ENCODE measurements at regions not wholly inside any gene's neighbourhood (a gene's known extent, or its start where the extent isn't known, plus 50 kb on each side); places are given as distances from the start of the nearest gene placed in this dataset.

DNA sequence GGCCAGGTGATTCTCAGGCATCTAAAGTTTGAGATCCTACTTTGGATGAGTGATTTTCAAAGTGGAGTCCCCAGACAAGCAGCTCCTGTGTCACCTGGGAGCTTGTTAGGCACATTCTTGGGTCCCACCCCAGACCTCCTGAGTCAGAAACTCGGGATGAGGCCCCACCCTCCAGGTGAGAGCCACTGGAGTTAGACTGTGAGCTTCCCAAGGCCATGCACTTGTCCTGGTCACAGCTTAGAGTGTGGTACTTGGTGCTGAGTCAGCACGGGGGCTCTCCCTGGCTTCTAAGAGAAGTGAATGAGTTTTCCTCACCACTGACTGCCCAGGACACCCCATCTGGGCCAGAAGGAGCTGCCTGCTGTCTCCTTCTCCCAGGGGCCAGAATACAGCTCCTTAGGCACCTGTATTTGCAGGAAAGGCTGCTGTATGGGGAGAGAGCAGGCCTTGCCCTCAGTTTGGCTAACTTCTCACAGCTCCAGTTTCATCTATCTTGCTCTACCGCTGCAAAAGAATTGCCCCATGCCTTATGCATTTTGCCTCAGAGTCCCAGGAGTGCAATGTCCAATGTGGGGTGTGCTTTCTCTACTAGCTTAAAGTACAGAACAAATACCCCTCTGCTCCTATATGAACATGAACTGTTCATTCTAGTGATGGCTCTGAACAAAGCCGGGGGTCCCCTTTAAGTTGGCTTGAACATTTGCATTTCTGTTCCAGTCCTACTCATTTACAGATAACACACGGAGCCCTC, 98.1 kb downstream of the PSMG1 start:
- TF ChIP-seq EZH2phosphoT487 (IDR thresholded peaks at IDR 0.05; ENCODE audit: borderline replicate concordance, low read length): no peak
- TF ChIP-seq, protein P1, sequence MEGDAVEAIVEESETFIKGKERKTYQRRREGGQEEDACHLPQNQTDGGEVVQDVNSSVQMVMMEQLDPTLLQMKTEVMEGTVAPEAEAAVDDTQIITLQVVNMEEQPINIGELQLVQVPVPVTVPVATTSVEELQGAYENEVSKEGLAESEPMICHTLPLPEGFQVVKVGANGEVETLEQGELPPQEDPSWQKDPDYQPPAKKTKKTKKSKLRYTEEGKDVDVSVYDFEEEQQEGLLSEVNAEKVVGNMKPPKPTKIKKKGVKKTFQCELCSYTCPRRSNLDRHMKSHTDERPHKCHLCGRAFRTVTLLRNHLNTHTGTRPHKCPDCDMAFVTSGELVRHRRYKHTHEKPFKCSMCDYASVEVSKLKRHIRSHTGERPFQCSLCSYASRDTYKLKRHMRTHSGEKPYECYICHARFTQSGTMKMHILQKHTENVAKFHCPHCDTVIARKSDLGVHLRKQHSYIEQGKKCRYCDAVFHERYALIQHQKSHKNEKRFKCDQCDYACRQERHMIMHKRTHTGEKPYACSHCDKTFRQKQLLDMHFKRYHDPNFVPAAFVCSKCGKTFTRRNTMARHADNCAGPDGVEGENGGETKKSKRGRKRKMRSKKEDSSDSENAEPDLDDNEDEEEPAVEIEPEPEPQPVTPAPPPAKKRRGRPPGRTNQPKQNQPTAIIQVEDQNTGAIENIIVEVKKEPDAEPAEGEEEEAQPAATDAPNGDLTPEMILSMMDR (IDR thresholded peaks at IDR 0.05; ENCODE audit: low read depth, low read length, poor library complexity, severe bottlenecking): no peak
- Histone ChIP-seq H3F3A (ENCODE audit: control insufficient read depth, insufficient read depth) (no peaks in the 10 kb centered on the region), H3K4me3 (ENCODE audit: low read length) (no peak overlapping the region), H3K4me2 (ENCODE audit: low read length) (no peak overlapping the region), H3K9me3 (ENCODE audit: control insufficient read depth, insufficient read depth, low read length) (no peaks in the 10 kb centered on the region), H4K20me1 (ENCODE audit: control insufficient read depth, insufficient read depth, low read depth, low read length) (no peaks in the 10 kb centered on the region), H3K27ac (ENCODE audit: low read depth, low read length) (no peak overlapping the region), H3K79me2 (ENCODE audit: control insufficient read depth, low read length) (no peaks in the 10 kb centered on the region), H3K4me1 (ENCODE audit: control insufficient read depth, low read length) (no peaks in the 10 kb centered on the region), H3K27me3 (ENCODE audit: control insufficient read depth, low read length) (no peaks in the 10 kb centered on the region), H3K36me3 (ENCODE audit: control insufficient read depth, low read length) (no peaks in the 10 kb centered on the region), H3K9me2 (replicated peaks; ENCODE audit: control insufficient read depth, low read length) (no peaks in the 10 kb centered on the region)

DNA sequence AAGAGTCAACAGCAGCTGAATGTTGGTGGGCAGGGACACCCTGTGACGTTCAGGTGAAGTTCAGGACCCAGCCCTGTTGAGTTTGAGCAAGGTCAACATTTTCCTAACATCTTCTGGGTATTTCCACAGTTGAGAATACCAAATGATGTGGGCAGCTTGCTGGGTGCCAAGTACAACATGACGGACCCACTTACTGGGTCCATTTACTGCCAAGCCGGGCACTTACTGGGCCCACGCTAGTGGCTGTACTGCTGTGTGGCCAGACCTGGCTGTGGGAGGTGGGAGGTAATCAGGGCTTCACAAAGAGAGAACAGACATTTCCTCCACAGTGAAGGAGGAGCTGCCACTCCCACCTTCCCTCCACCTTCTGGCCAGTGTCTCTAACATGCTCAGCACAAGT, 99.2 kb downstream of the PSMG1 start:
- Histone ChIP-seq H4K20me1 (ENCODE audit: control insufficient read depth, insufficient read depth, low read depth, low read length) (no peaks in the 10 kb centered on the region), H3K27me3 (ENCODE audit: control insufficient read depth, low read length) (no peaks in the 10 kb centered on the region), H3K4me2 (ENCODE audit: low read length) (no peak overlapping the region), H3K4me3 (ENCODE audit: low read length) (no peak overlapping the region), H3K4me1 (ENCODE audit: control insufficient read depth, low read length) (no peaks in the 10 kb centered on the region), H3F3A (ENCODE audit: control insufficient read depth, insufficient read depth) (no peaks in the 10 kb centered on the region), H3K36me3 (ENCODE audit: control insufficient read depth, low read length) (no peaks in the 10 kb centered on the region), H3K27ac (ENCODE audit: low read depth, low read length) (no peak overlapping the region), H3K9me3 (ENCODE audit: control insufficient read depth, insufficient read depth, low read length) (no peaks in the 10 kb centered on the region), H3K9me2 (replicated peaks; ENCODE audit: control insufficient read depth, low read length) (no peaks in the 10 kb centered on the region), H3K79me2 (ENCODE audit: control insufficient read depth, low read length) (no peaks in the 10 kb centered on the region)
- TF ChIP-seq EZH2phosphoT487 (IDR thresholded peaks at IDR 0.05; ENCODE audit: borderline replicate concordance, low read length): no peak
- TF ChIP-seq, protein P1 (IDR thresholded peaks at IDR 0.05; ENCODE audit: low read depth, low read length, poor library complexity, severe bottlenecking): no peak

DNA sequence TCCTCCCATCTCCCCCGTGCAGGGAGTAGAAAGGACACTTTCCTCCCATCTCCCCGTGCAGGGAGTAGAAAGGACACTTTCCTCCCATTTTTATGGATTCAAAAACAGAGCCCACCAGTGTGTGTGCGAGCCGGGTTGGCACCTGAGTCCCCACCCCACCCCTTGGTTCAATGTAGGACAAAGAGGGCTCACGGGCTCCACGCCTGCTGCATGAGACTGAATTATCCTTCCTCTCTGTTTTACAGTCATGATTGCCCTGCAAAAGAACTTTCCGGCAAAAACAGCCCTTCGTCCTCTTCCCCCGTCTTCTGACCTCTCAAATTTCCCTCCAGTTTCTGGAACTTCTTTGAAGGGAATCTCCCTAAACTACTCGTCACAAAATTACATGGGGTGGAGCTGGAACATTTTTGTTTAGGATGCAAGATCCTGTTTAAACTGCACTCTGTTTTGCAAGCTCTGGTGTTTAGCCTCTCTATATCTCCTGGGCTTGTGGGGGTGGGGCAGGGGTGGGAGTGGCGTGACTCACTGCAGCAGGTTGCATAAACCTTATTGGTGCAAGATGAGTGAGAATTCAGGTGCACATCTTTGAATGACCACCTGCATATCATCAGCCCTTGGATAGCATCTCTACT, 99.8 kb downstream of the PSMG1 start:
- H3F3A ChIP-seq (ENCODE audit: control insufficient read depth, insufficient read depth): no peaks in the 10 kb centered on the region
- H4K20me1 ChIP-seq (ENCODE audit: control insufficient read depth, insufficient read depth, low read depth, low read length): no peaks in the 10 kb centered on the region
- TF ChIP-seq, protein P1 (IDR thresholded peaks at IDR 0.05; ENCODE audit: low read depth, low read length, poor library complexity, severe bottlenecking): no peak
- H3K27ac ChIP-seq (ENCODE audit: low read depth, low read length): no peak overlapping the region
- no peak overlapping the region for H3K4me2 ChIP-seq (ENCODE audit: low read length)
- H3K27me3 ChIP-seq (ENCODE audit: control insufficient read depth, low read length): no peaks in the 10 kb centered on the region
- no peaks in the 10 kb centered on the region for H3K4me1 ChIP-seq (ENCODE audit: control insufficient read depth, low read length)
- no peaks in the 10 kb centered on the region for H3K9me3 ChIP-seq (ENCODE audit: control insufficient read depth, insufficient read depth, low read length)
- H3K9me2 ChIP-seq (replicated peaks; ENCODE audit: control insufficient read depth, low read length): no peaks in the 10 kb centered on the region
- no peaks in the 10 kb centered on the region for H3K36me3 ChIP-seq (ENCODE audit: control insufficient read depth, low read length)
- no peak overlapping the region for H3K4me3 ChIP-seq (ENCODE audit: low read length)
- H3K79me2 ChIP-seq (ENCODE audit: control insufficient read depth, low read length): no peaks in the 10 kb centered on the region
